PFSK-1 (cell line): ENCODE measurements at regions not wholly inside any gene's neighbourhood (a gene's known extent, or its start where the extent isn't known, plus 50 kb on each side); places are given as distances from the start of the nearest gene placed in this dataset.

ENCODE experiments used
- FOXP2 ChIP-seq: optimal IDR thresholded peaks from 2 replicates; pipeline ENCODE3; 2011; ENCODE audit warnings: borderline replicate concordance, control low read depth, inconsistent platforms; ENCODE audit not compliant: insufficient read depth; ENCODE audit errors: extremely low read length, extremely low read depth
- POLR2AphosphoS5 ChIP-seq: IDR thresholded peaks from 2 replicates; pipeline ENCODE4 v1.6.1; 2012; ENCODE audit warnings: low read depth, mild to moderate bottlenecking, control low read depth, low read length, moderate library complexity
- REST ChIP-seq, 2 experiments: IDR thresholded peaks; 2 replicates each; pipeline versions ENCODE4 v1.6.1 to v1.8.0; 2011 to 2012; ENCODE audit warnings: low read depth in 2 of 2, low read length in 2 of 2, control low read depth in 1 of 2, inconsistent platforms in 1 of 2, mild to moderate bottlenecking in 1 of 2, moderate library complexity in 1 of 2; ENCODE audit not compliant: insufficient read depth in 1 of 2
- SIN3A ChIP-seq: IDR thresholded peaks from 2 replicates; pipeline ENCODE4 v1.6.1; 2012; ENCODE audit warnings: mild to moderate bottlenecking, low read length, moderate library complexity, borderline replicate concordance; ENCODE audit not compliant: insufficient read depth
- TAF1 ChIP-seq: IDR thresholded peaks from 2 replicates; pipeline ENCODE4 v1.6.1; 2012; ENCODE audit warnings: low read length, control low read depth, borderline replicate concordance; ENCODE audit not compliant: insufficient read depth

- no peak for TF ChIP-seq POLR2AphosphoS5
- TF ChIP-seq FOXP2 = no peak
- no peak for TF ChIP-seq SIN3A
- TF ChIP-seq REST (IDR thresholded peaks at IDR 0.05; ENCODE audit: insufficient read depth in 1 of 2, low read depth in 2 of 2, low read length in 2 of 2) = no peak
- TF ChIP-seq TAF1 = no peak
These were observed 175.6 kb upstream of the LUZP2 start for GRCh38 chr11:24321229-24321628.

GRCh38 chr11:24324211-24324610 is 172.6 kb upstream of the LUZP2 start:
- TF ChIP-seq SIN3A = no peak

DNA sequence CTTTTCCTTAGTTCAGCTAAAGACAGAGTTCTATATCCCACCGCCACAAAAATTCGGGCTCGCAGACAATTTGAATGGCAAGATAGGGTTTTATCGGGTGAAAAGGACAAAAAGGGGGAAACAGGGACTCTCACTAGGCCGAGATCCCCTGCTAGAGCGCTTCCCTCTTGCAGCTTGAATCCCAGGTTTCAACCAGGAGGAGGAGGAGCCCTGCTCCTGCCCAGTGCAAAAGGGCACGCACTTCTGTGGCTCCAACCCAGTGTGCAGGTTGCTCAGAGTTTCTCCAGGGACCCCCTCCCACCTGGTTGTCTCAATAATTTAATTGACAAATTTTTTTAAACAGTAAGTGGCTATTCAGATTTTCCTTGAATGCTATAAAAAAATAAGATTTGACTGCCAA is 152.6 kb upstream of the LUZP2 start:
- TF ChIP-seq REST (IDR thresholded peaks at IDR 0.05; ENCODE audit: insufficient read depth in 1 of 2, low read depth in 2 of 2, low read length in 2 of 2) (no peak), SIN3A (no peak), FOXP2 (no peak), TAF1 (no peak), POLR2AphosphoS5 (no peak)

GRCh38 chr11:24348908-24349307 is 147.9 kb upstream of the LUZP2 start:
- TF ChIP-seq POLR2AphosphoS5 = no peak
- no peak for TF ChIP-seq FOXP2
- TF ChIP-seq REST (IDR thresholded peaks at IDR 0.05; ENCODE audit: insufficient read depth in 1 of 2, low read depth in 2 of 2, low read length in 2 of 2) = no peak
- no peak for TF ChIP-seq TAF1

- TF ChIP-seq TAF1 (no peak), REST (IDR thresholded peaks at IDR 0.05; ENCODE audit: insufficient read depth in 1 of 2, low read depth in 2 of 2, low read length in 2 of 2) (no peak), FOXP2 (no peak), POLR2AphosphoS5 (no peak), SIN3A (no peak)
These were observed 145.7 kb upstream of the LUZP2 start for GRCh38 chr11:24351179-24351578.
